Uterus (tissue), 2 donors: ENCODE measurements at regions not wholly inside any gene's neighbourhood (a gene's known extent, or its start where the extent isn't known, plus 50 kb on each side); places are given as distances from the start of the nearest gene placed in this dataset.
"Not testable (repeated sequence)": the region's sequence is repeated elsewhere in the genome, so short reads cannot be mapped to it uniquely, and the experiment has no call there.

Experiments used
- CTCF ChIP-seq, 4 experiments: fragments of 200-600 bp in 2 of 4; fragments of 450-650 bp in 2 of 4; sonication (generic) in 2 of 4; IDR thresholded peaks; one replicate each; pipeline ENCODE4 v1.5.1; 2016 to 2019; ENCODE audit warnings: antibody characterized with exemption in 4 of 4, mild to moderate bottlenecking in 2 of 4, moderate library complexity in 1 of 4
- POLR2A ChIP-seq, 2 donors: fragments of 450-650 bp; IDR thresholded peaks; one replicate each; pipeline ENCODE4 v1.6.1; 2016; ENCODE audit warnings: antibody characterized with exemption in 2 of 2, mild to moderate bottlenecking in 1 of 2, moderate library complexity in 1 of 2

- not testable (repeated sequence) for TF ChIP-seq CTCF, POLR2A (IDR thresholded peaks at IDR 0.05)
Observed at GRCh38 chr4:118531947-118532346, 153.2 kb upstream of the METTL14 start.
